KG1 (cell line): ENCODE measurements at regions not wholly inside any gene's neighbourhood (a gene's known extent, or its start where the extent isn't known, plus 50 kb on each side); places are given as distances from the start of the nearest gene placed in this dataset.
A peak's percentile ranks its signal among the peaks of the same experiment; 100 is the strongest.
"Not testable (repeated sequence)": the region's sequence is repeated elsewhere in the genome, so short reads cannot be mapped to it uniquely, and the experiment has no call there.

Experiments used
- DNase-seq: peaks from one replicate; lab custom pipeline; 2025; lab: John Stamatoyannopoulos, UW

- no peak for DNase-seq
Measured at GRCh38 chr6:119814609-119815400, 465.2 kb upstream of the MAN1A1 start.

- DNase-seq = no peak
Measured at GRCh38 chr6:119802464-119802863, 452.9 kb upstream of the MAN1A1 start.

GRCh38 chr6:119801056-119801455, 451.5 kb upstream of the MAN1A1 start:
- no peak for DNase-seq

- no peak for DNase-seq
Measured at GRCh38 chr6:119800526-119800925, 451.0 kb upstream of the MAN1A1 start.

GRCh38 chr6:119799596-119800509, 450.3 kb upstream of the MAN1A1 start:
- no peak for DNase-seq

- no peak for DNase-seq
Measured at GRCh38 chr6:119791736-119792135, 442.2 kb upstream of the MAN1A1 start.

GRCh38 chr6:119781365-119781764, 431.8 kb upstream of the MAN1A1 start:
- no peak for DNase-seq

- DNase-seq = peak; percentile 20
Measured at GRCh38 chr6:119768201-119768600, 418.6 kb upstream of the MAN1A1 start.

- no peak for DNase-seq
Measured at GRCh38 chr6:119764927-119765681, 415.5 kb upstream of the MAN1A1 start.

- DNase-seq = no peak
Measured at GRCh38 chr6:119760046-119760445, 410.5 kb upstream of the MAN1A1 start.

GRCh38 chr6:119758385-119758784, 408.8 kb upstream of the MAN1A1 start:
- no peak for DNase-seq

- DNase-seq = no peak
Measured at GRCh38 chr6:119757467-119757866, 407.9 kb upstream of the MAN1A1 start.

- DNase-seq = no peak
Measured at GRCh38 chr6:119749335-119749734, 399.8 kb upstream of the MAN1A1 start.

- DNase-seq = not testable (repeated sequence)
Measured at GRCh38 chr6:119748535-119748934, 399.0 kb upstream of the MAN1A1 start.

GRCh38 chr6:119742188-119742803, 392.7 kb upstream of the MAN1A1 start:
- DNase-seq = peak; percentile 40

- no peak for DNase-seq
Measured at GRCh38 chr6:119739769-119740168, 390.2 kb upstream of the MAN1A1 start.

GRCh38 chr6:119738425-119738824, 388.9 kb upstream of the MAN1A1 start:
- DNase-seq = no peak

GRCh38 chr6:119736296-119737021, 386.9 kb upstream of the MAN1A1 start:
- DNase-seq = no peak

GRCh38 chr6:119735530-119735929, 386.0 kb upstream of the MAN1A1 start:
- no peak for DNase-seq

GRCh38 chr6:119734227-119734626, 384.7 kb upstream of the MAN1A1 start:
- no peak for DNase-seq

- DNase-seq = no peak
Measured at GRCh38 chr6:119728935-119729334, 379.4 kb upstream of the MAN1A1 start.
